Sigmoid colon (tissue), 6 donors: ENCODE measurements at regions not wholly inside any gene's neighbourhood (a gene's known extent, or its start where the extent isn't known, plus 50 kb on each side); places are given as distances from the start of the nearest gene placed in this dataset.
A peak's percentile ranks its signal among the peaks of the same experiment; 100 is the strongest.
"Not testable (repeated sequence)": the region's sequence is repeated elsewhere in the genome, so short reads cannot be mapped to it uniquely, and the experiment has no call there.

ENCODE experiments used
- DNase-seq: peaks from one replicate; pipeline ENCODE4 v3.0.0-alpha.2; 2019
- H3K27ac ChIP-seq, 4 donors: fragments of 200-600 bp; sonication (generic); one replicate each; pipeline ENCODE4 v1.5.1; 2016 to 2019; ENCODE audit warnings: mild to moderate bottlenecking in 1 of 4
- H3K27me3 ChIP-seq, 3 donors: fragments of 200-600 bp; sonication (generic); one replicate each; pipeline ENCODE4 v1.5.1; 2019; ENCODE audit warnings: mild to moderate bottlenecking in 1 of 3
- H3K36me3 ChIP-seq, 4 donors: fragments of 200-600 bp; sonication (generic); one replicate each; pipeline ENCODE4 v1.5.1; 2016 to 2019
- H3K4me1 ChIP-seq, 4 donors: fragments of 200-600 bp; sonication (generic); one replicate each; pipeline ENCODE4 v1.5.1; 2017 to 2019
- H3K4me3 ChIP-seq, 4 donors: fragments of 200-600 bp; sonication (generic); one replicate each; pipeline ENCODE4 v1.5.1; 2017 to 2019; ENCODE audit warnings: mild to moderate bottlenecking in 2 of 4, moderate library complexity in 1 of 4
- H3K9me3 ChIP-seq, 4 donors: fragments of 200-600 bp in 3 of 4; sonication (generic) in 3 of 4; one replicate each; pipeline versions ENCODE4 v1.5.1 to v1.6.1; 2013 to 2019
- CTCF ChIP-seq, 4 experiments: fragments of 450-650 bp in 3 of 4; fragments of 200-600 bp in 1 of 4; IDR thresholded peaks; one replicate each; pipeline ENCODE4 v1.5.1; 2016 to 2019; ENCODE audit warnings: antibody characterized with exemption in 4 of 4, mild to moderate bottlenecking in 3 of 4, moderate library complexity in 2 of 4
- EP300 ChIP-seq, 4 donors: sonication (generic); formaldehyde crosslinking; IDR thresholded peaks; one replicate each; pipeline ENCODE4 v1.6.1; 2017; ENCODE audit warnings: antibody characterized with exemption in 4 of 4
- POLR2A ChIP-seq, 2 donors: fragments of 450-650 bp; IDR thresholded peaks; one replicate each; pipeline ENCODE4 v1.6.1; 2016; ENCODE audit warnings: antibody characterized with exemption in 2 of 2, mild to moderate bottlenecking in 2 of 2, moderate library complexity in 2 of 2
- POLR2AphosphoS5 ChIP-seq, 4 donors: sonication (generic); formaldehyde crosslinking; IDR thresholded peaks; one replicate each; pipeline ENCODE4 v1.6.1; 2017; ENCODE audit warnings: antibody characterized with exemption in 4 of 4
- WGBS, 2 donors: extraction: QIAGEN DNeasy Blood & Tissue Kit; methylation state at CpG; one replicate each; pipeline ENCODE4 v1.1.7; 2013; 5-methylcytosine and 5-hydroxymethylcytosine counted together
- intact Hi-C: fragments of 100-400 bp; cut with DNase I; formaldehyde crosslinking; loops from one replicate; pipeline ENCODE4 v1.15.1; 2023
- donor health status: healthy with polysubstance abuse.
- donor health status: healthy.

- H3K9me3 ChIP-seq: no peaks in the 10 kb centered on the region
- intact Hi-C loops: no loop called here
- no peaks in the 10 kb centered on the region for H3K27me3 ChIP-seq
- H3K36me3 ChIP-seq: no peaks in the 10 kb centered on the region
- no peak for DNase-seq
- H3K4me1 ChIP-seq: no peaks in the 10 kb centered on the region
- TF ChIP-seq POLR2A (IDR thresholded peaks at IDR 0.05): no peak
- TF ChIP-seq POLR2AphosphoS5 (IDR thresholded peaks at IDR 0.05): no peak
- TF ChIP-seq EP300 (IDR thresholded peaks at IDR 0.05): no peak
- TF ChIP-seq CTCF (IDR thresholded peaks at IDR 0.05): no peak
- no peak overlapping the region for H3K4me3 ChIP-seq
- 95 to 97% methylated on average over 1 of the region's 1 CpG for WGBS, 2 donors
- H3K27ac ChIP-seq: no peak overlapping the region
These were observed 98.6 kb upstream of the ITPRID2 start for GRCh38 chr2:181792906-181793305.

- Histone ChIP-seq H3K4me3 (no peak overlapping the region), H3K27ac (no peak overlapping the region), H3K27me3 (no peaks in the 10 kb centered on the region), H3K4me1 (no peaks in the 10 kb centered on the region), H3K36me3 (no peaks in the 10 kb centered on the region), H3K9me3 (no peaks in the 10 kb centered on the region)
- TF ChIP-seq POLR2A (IDR thresholded peaks at IDR 0.05) (no peak), POLR2AphosphoS5 (IDR thresholded peaks at IDR 0.05) (no peak), CTCF (IDR thresholded peaks at IDR 0.05) (no peak), EP300 (IDR thresholded peaks at IDR 0.05) (no peak)
- no peak for DNase-seq
- WGBS, 2 donors: 86 to 89% methylated on average over 2 of the region's 2 CpGs
- intact Hi-C loops: no loop called here
These were observed 93.5 kb upstream of the ITPRID2 start for GRCh38 chr2:181798022-181798421.

- H3K27me3 ChIP-seq, H3K27ac ChIP-seq, DNase-seq, H3K4me3 ChIP-seq, H3K36me3 ChIP-seq, H3K9me3 ChIP-seq, intact Hi-C loops: not testable (repeated sequence)
- WGBS, 2 donors: 97 to 99% methylated on average over 1 of the region's 1 CpG
- H3K4me1 ChIP-seq: peaks cover 0 to 24% (median 21%) of the 10 kb centered on the region in 4 donors
These were observed 89.2 kb upstream of the ITPRID2 start for GRCh38 chr2:181802300-181802699.

GRCh38 chr2:181803903-181804799, 87.4 kb upstream of the ITPRID2 start:
- DNase-seq, intact Hi-C loops, H3K4me3 ChIP-seq, H3K27ac ChIP-seq, H3K36me3 ChIP-seq, H3K27me3 ChIP-seq, H3K9me3 ChIP-seq: not testable (repeated sequence)
- WGBS, 2 donors: 72 to 78% methylated on average over 12 of the region's 12 CpGs
- H3K4me1 ChIP-seq: peaks cover 0 to 24% (median 21%) of the 10 kb centered on the region in 4 donors

- peaks cover 0 to 24% (median 21%) of the 10 kb centered on the region in 4 donors for H3K4me1 ChIP-seq
- 35 to 73% methylated on average over 3 of the region's 3 CpGs for WGBS, 2 donors
- no peak for TF ChIP-seq CTCF (IDR thresholded peaks at IDR 0.05)
- peak in 2 of 4 donors; percentile 31 to 32 for TF ChIP-seq POLR2AphosphoS5 (IDR thresholded peaks at IDR 0.05)
- H3K27me3 ChIP-seq: no peaks in the 10 kb centered on the region
- intact Hi-C loops: no loop called here
- no peaks in the 10 kb centered on the region for H3K36me3 ChIP-seq
- H3K4me3 ChIP-seq: no peak overlapping the region
- H3K27ac ChIP-seq: peak overlapping the region in 3 of 4 donors; percentile 25 to 53 (median 45)
- no peaks in the 10 kb centered on the region for H3K9me3 ChIP-seq
- no peak for DNase-seq
These were observed 86.1 kb upstream of the ITPRID2 start for GRCh38 chr2:181805228-181806038.
